ENCODE measurements at regions not wholly inside any gene's neighbourhood (a gene's known extent, or its start where the extent isn't known, plus 50 kb on each side); places are given as distances from the start of the nearest gene placed in this dataset.
"Not testable (repeated sequence)": the region's sequence is repeated elsewhere in the genome, so short reads cannot be mapped to it uniquely, and the experiment has no call there.

- no peak for DNase-seq
Observed at GRCh38 chr6:117761610-117762009, 86.3 kb downstream of the NUS1 start.

GRCh38 chr6:117771403-117771802 is 96.1 kb downstream of the NUS1 start:
- DNase-seq = no peak

GRCh38 chr6:117776441-117776840 is 101.2 kb downstream of the NUS1 start:
- DNase-seq = no peak

GRCh38 chr6:117781550-117781949 is 106.3 kb downstream of the NUS1 start:
- DNase-seq = no peak

GRCh38 chr6:117783279-117783678 is 108.0 kb downstream of the NUS1 start:
- DNase-seq = no peak

GRCh38 chr6:117791012-117791411 is 115.7 kb downstream of the NUS1 start:
- DNase-seq = no peak

- DNase-seq = no peak
Observed at GRCh38 chr6:117795234-117795633, 111.8 kb upstream of the SLC35F1 start.

GRCh38 chr6:117798819-117799218 is 108.2 kb upstream of the SLC35F1 start:
- DNase-seq = not testable (repeated sequence)

- no peak for DNase-seq
Observed at GRCh38 chr6:117810269-117810668, 96.8 kb upstream of the SLC35F1 start.

- no peak for DNase-seq
Observed at GRCh38 chr6:117817499-117817898, 89.6 kb upstream of the SLC35F1 start.

- DNase-seq = no peak
Observed at GRCh38 chr6:117817992-117818391, 89.1 kb upstream of the SLC35F1 start.

GRCh38 chr6:117818449-117818848 is 88.6 kb upstream of the SLC35F1 start:
- no peak for DNase-seq

GRCh38 chr6:117829594-117830319 is 77.3 kb upstream of the SLC35F1 start:
- no peak for DNase-seq

- no peak for DNase-seq
Observed at GRCh38 chr6:117837261-117837660, 69.8 kb upstream of the SLC35F1 start.

- DNase-seq = peak; percentile 38
Observed at GRCh38 chr6:117840541-117840983, 66.5 kb upstream of the SLC35F1 start.

GRCh38 chr6:117847912-117848311 is 59.2 kb upstream of the SLC35F1 start:
- no peak for DNase-seq

- no peak for DNase-seq
Observed at GRCh38 chr6:117849087-117849486, 58.0 kb upstream of the SLC35F1 start.
